Caco-2 (cell line): ENCODE measurements at regions not wholly inside any gene's neighbourhood (a gene's known extent, or its start where the extent isn't known, plus 50 kb on each side); places are given as distances from the start of the nearest gene placed in this dataset.

Source experiments
- BruUV-seq: library from RNA; stranded (reverse); fragments of 400-500 nt; replicated peaks from 2 replicates; lab custom pipeline; 2021; lab: Mats Ljungman, UMichigan
- CTCF ChIA-PET: fragments of 300-600 bp; sonication (Branson Sonifier 250); formaldehyde crosslinking; loops from one replicate; lab custom pipeline; 2022; ENCODE audit warnings: antibody characterized with exemption; lab: Charles Lee
- POLR2A ChIA-PET: fragments of 300-600 bp; sonication (Branson Sonifier 250); formaldehyde crosslinking; loops from one replicate; lab custom pipeline; 2022; ENCODE audit warnings: antibody characterized with exemption; lab: Charles Lee
- DNase-seq, 2 experiments: peaks; one replicate each; pipeline versions ENCODE4 v3.0.0 to v3.0.0-alpha.2; 2020 to 2022
- H3K27me3 ChIP-seq: replicated peaks from 2 replicates; pipeline ENCODE4 v1.6.0; 2011; ENCODE audit warnings: low read length; ENCODE audit not compliant: control insufficient read depth, insufficient read depth
- H3K36me3 ChIP-seq: 2 replicates; pipeline ENCODE4 v1.5.1; 2011; ENCODE audit warnings: low read length; ENCODE audit not compliant: control insufficient read depth, insufficient read depth
- H3K4me1 ChIP-seq: fragments of 250-450 bp; sonication (Bioruptor Pico); 2 replicates; pipeline ENCODE4 v1.5.1; 2020; ENCODE audit warnings: mild to moderate bottlenecking
- H3K4me3 ChIP-seq: 2 replicates; pipeline ENCODE4 v1.5.1; 2011; ENCODE audit warnings: low read depth, mild to moderate bottlenecking, control low read depth, low read length
- H3K9me3 ChIP-seq: fragments of 250-450 bp; sonication (Bioruptor Pico); 2 replicates; pipeline ENCODE4 v1.5.1; 2020; ENCODE audit warnings: mild to moderate bottlenecking, moderate library complexity
- H3K27ac Mint-ChIP-seq: one replicate; pipeline ENCODE4 v1.8.0; 2022; ENCODE audit warnings: mixed read lengths; ENCODE audit not compliant: unreplicated experiment
- H3K27me3 Mint-ChIP-seq: one replicate; pipeline ENCODE4 v1.8.0; 2022; ENCODE audit warnings: mixed read lengths; ENCODE audit not compliant: insufficient read depth, unreplicated experiment
- H3K36me3 Mint-ChIP-seq: one replicate; pipeline ENCODE4 v1.8.0; 2022; ENCODE audit warnings: mild to moderate bottlenecking, mixed read lengths; ENCODE audit not compliant: insufficient read depth, unreplicated experiment
- H3K4me1 Mint-ChIP-seq: one replicate; pipeline ENCODE4 v1.8.0; 2022; ENCODE audit warnings: low read depth, mixed read lengths; ENCODE audit not compliant: unreplicated experiment
- H3K4me3 Mint-ChIP-seq: one replicate; pipeline ENCODE4 v1.8.0; 2022; ENCODE audit warnings: mild to moderate bottlenecking, moderate library complexity, mixed read lengths; ENCODE audit not compliant: unreplicated experiment
- H3K9me3 Mint-ChIP-seq: one replicate; pipeline ENCODE4 v1.8.0; 2022; ENCODE audit warnings: mixed read lengths; ENCODE audit not compliant: unreplicated experiment
- intact Hi-C: fragments of 100-400 bp; cut with micrococcal nuclease; formaldehyde crosslinking; loops from one replicate; pipeline ENCODE4 v1.10.0; 2022; ENCODE audit not compliant: unreplicated experiment
- TF ChIP-seq, protein P1 (sequence below), 2 experiments: fragments of 200-600 bp in 1 of 2; IDR thresholded peaks; 1 replicate in 1 of 2; 2 replicates in 1 of 2; pipeline versions ENCODE4 v1.5.1 to v1.8.0; 2011 to 2022; ENCODE audit warnings: antibody characterized with exemption in 1 of 2, control low read depth in 1 of 2, inconsistent platforms in 1 of 2, low read depth in 1 of 2, low read length in 1 of 2, mild to moderate bottlenecking in 1 of 2, moderate library complexity in 1 of 2; ENCODE audit not compliant: insufficient read depth in 1 of 2, severe bottlenecking in 1 of 2, unreplicated experiment in 1 of 2

DNA sequence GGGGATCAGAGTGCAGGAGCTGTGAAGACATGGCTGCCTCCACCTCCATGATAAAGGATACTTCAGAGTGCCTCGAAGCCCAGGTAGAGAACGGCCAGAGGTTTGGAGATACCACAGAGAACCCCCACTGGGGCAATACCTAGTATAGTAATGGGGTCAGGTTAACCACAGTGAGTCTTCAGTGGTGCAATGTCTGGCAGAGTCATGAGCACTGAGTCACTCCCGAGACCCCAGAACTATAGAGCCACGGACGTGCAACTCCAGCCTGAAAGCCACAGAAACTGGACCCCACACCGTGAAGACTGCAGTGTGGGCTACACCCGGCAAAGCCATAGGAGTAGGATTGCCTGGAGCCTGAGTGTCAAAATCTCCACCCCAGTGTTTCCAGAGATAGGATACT lies 746.6 kb downstream of the CBLN2 start:
- Mint-ChIP-seq H3K27ac (no peak overlapping the region), H3K4me1 (no peaks in the 10 kb centered on the region), H3K9me3 (no peaks in the 10 kb centered on the region), H3K4me3 (no peak overlapping the region), H3K27me3 (no peaks in the 10 kb centered on the region), H3K36me3 (no peaks in the 10 kb centered on the region)
- ChIA-PET POLR2A (no interaction called here), CTCF (no interaction called here)
- H3K4me1 ChIP-seq, result no peaks in the 10 kb centered on the region
- intact Hi-C loops, result no loop called here
- no peaks in the 10 kb centered on the region for H3K36me3 ChIP-seq
- DNase-seq, result no peak
- TF ChIP-seq, protein P1, sequence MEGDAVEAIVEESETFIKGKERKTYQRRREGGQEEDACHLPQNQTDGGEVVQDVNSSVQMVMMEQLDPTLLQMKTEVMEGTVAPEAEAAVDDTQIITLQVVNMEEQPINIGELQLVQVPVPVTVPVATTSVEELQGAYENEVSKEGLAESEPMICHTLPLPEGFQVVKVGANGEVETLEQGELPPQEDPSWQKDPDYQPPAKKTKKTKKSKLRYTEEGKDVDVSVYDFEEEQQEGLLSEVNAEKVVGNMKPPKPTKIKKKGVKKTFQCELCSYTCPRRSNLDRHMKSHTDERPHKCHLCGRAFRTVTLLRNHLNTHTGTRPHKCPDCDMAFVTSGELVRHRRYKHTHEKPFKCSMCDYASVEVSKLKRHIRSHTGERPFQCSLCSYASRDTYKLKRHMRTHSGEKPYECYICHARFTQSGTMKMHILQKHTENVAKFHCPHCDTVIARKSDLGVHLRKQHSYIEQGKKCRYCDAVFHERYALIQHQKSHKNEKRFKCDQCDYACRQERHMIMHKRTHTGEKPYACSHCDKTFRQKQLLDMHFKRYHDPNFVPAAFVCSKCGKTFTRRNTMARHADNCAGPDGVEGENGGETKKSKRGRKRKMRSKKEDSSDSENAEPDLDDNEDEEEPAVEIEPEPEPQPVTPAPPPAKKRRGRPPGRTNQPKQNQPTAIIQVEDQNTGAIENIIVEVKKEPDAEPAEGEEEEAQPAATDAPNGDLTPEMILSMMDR (IDR thresholded peaks at IDR 0.05; ENCODE audit: insufficient read depth in 1 of 2, low read depth in 1 of 2, low read length in 1 of 2, severe bottlenecking in 1 of 2, unreplicated experiment in 1 of 2), result no peak
- H3K9me3 ChIP-seq, result no peaks in the 10 kb centered on the region
- no TSS peak for BruUV-seq
- H3K4me3 ChIP-seq, result no peak overlapping the region
- no peaks in the 10 kb centered on the region for H3K27me3 ChIP-seq

DNA sequence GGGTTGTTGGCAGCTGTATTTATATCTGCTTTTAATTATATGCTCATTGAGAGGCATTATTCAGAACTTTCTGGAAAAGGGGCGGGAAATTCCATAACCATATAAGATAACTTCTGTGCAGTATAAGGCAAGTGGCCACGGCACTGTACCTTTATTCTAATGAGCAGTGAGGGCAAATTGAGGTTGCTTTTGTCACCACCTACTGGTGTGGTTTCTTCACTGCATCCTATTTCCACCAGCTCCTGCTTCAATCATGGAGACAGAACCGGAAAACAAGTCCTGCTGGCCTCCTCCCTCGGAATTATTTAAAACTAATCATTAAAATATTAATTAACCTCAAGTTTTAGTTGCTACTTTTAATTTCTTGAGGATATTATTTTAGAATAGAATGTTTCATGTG lies 759.4 kb downstream of the CBLN2 start:
- H3K27me3 ChIP-seq, result no peaks in the 10 kb centered on the region
- H3K4me1 ChIP-seq, result no peaks in the 10 kb centered on the region
- H3K27ac Mint-ChIP-seq, result no peak overlapping the region
- no TSS peak for BruUV-seq
- intact Hi-C loops, result no loop called here
- H3K36me3 ChIP-seq, result no peaks in the 10 kb centered on the region
- no peaks in the 10 kb centered on the region for H3K9me3 ChIP-seq
- H3K36me3 Mint-ChIP-seq, result no peaks in the 10 kb centered on the region
- DNase-seq, result peak in 1 of 2 experiments; percentile 9
- no peaks in the 10 kb centered on the region for H3K4me1 Mint-ChIP-seq
- TF ChIP-seq, protein P1 (IDR thresholded peaks at IDR 0.05; ENCODE audit: insufficient read depth in 1 of 2, low read depth in 1 of 2, low read length in 1 of 2, severe bottlenecking in 1 of 2, unreplicated experiment in 1 of 2), result peak in 1 of 2 experiments; percentile 14
- CTCF ChIA-PET, result no interaction called here
- POLR2A ChIA-PET, result no interaction called here
- no peaks in the 10 kb centered on the region for H3K9me3 Mint-ChIP-seq
- H3K4me3 Mint-ChIP-seq, result no peak overlapping the region
- H3K4me3 ChIP-seq, result no peak overlapping the region
- no peaks in the 10 kb centered on the region for H3K27me3 Mint-ChIP-seq

DNA sequence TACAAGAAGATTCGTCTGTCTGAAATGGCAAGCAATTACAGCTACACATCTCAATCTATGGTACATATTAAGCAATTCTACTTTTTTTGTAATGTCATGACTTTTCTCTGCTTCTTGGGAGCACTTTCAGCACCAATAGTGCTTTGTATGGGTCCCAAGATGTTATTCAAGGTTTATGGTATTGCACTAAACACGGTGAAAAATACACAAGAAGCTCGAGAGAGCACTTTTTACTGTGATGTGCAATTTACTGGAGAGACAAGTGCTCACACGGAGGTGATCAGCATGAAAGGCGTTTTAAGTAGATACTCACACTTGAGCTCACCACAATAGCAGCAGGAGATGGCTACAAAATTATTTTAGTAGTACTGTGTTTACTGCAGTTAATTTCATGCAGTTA lies 783.6 kb downstream of the CBLN2 start:
- Histone ChIP-seq H3K27me3 (no peaks in the 10 kb centered on the region), H3K4me1 (no peaks in the 10 kb centered on the region), H3K4me3 (no peak overlapping the region), H3K9me3 (no peaks in the 10 kb centered on the region), H3K36me3 (no peaks in the 10 kb centered on the region)
- no peaks in the 10 kb centered on the region for H3K9me3 Mint-ChIP-seq
- no peak overlapping the region for H3K4me3 Mint-ChIP-seq
- H3K27ac Mint-ChIP-seq, result no peak overlapping the region
- no peak for DNase-seq
- H3K36me3 Mint-ChIP-seq, result no peaks in the 10 kb centered on the region
- no TSS peak for BruUV-seq
- TF ChIP-seq, protein P1 (IDR thresholded peaks at IDR 0.05; ENCODE audit: insufficient read depth in 1 of 2, low read depth in 1 of 2, low read length in 1 of 2, severe bottlenecking in 1 of 2, unreplicated experiment in 1 of 2), result no peak
- ChIA-PET POLR2A (no interaction called here), CTCF (no interaction called here)
- no peaks in the 10 kb centered on the region for H3K27me3 Mint-ChIP-seq
- intact Hi-C loops, result no loop called here
- no peaks in the 10 kb centered on the region for H3K4me1 Mint-ChIP-seq
